Dermis microvascular lymphatic vessel endothelial cell (primary cell): ENCODE measurements at regions not wholly inside any gene's neighbourhood (a gene's known extent, or its start where the extent isn't known, plus 50 kb on each side); places are given as distances from the start of the nearest gene placed in this dataset.
"Not testable (repeated sequence)": the region's sequence is repeated elsewhere in the genome, so short reads cannot be mapped to it uniquely, and the experiment has no call there.

ENCODE experiments used
- DNase-seq, 2 donors: peaks; one replicate each; pipeline versions ENCODE4 v3.0.0 to v3.0.0-alpha.2; 2010; ENCODE audit warnings: low read depth in 2 of 2

GRCh38 chr12:9372202-9372601 lies 164.0 kb upstream of the PZP start:
- peak in 1 of 2 donors; percentile 32 for DNase-seq

GRCh38 chr12:9367828-9368227 lies 159.6 kb upstream of the PZP start:
- DNase-seq, result no peak

GRCh38 chr12:9367201-9367600 lies 159.0 kb upstream of the PZP start:
- DNase-seq, result no peak

- no peak for DNase-seq
These were observed 157.1 kb upstream of the PZP start for GRCh38 chr12:9365296-9365695.

GRCh38 chr12:9364224-9365176 lies 156.3 kb upstream of the PZP start:
- DNase-seq, result no peak

- no peak for DNase-seq
These were observed 154.9 kb upstream of the PZP start for GRCh38 chr12:9363145-9363544.

- DNase-seq, result no peak
These were observed 153.7 kb upstream of the PZP start for GRCh38 chr12:9361879-9362326.

GRCh38 chr12:9354009-9354754 lies 146.0 kb upstream of the PZP start:
- DNase-seq, result not testable (repeated sequence)

- no peak for DNase-seq
These were observed 142.9 kb upstream of the PZP start for GRCh38 chr12:9351136-9351535.

- no peak for DNase-seq
These were observed 142.0 kb upstream of the PZP start for GRCh38 chr12:9349888-9350885.

- no peak for DNase-seq
These were observed 140.8 kb upstream of the PZP start for GRCh38 chr12:9348906-9349518.

- no peak for DNase-seq
These were observed 139.3 kb upstream of the PZP start for GRCh38 chr12:9347328-9348127.

GRCh38 chr12:9346866-9347327 lies 138.7 kb upstream of the PZP start:
- no peak for DNase-seq

- no peak for DNase-seq
These were observed 137.0 kb upstream of the PZP start for GRCh38 chr12:9345171-9345570.

GRCh38 chr12:9344541-9344940 lies 136.3 kb upstream of the PZP start:
- DNase-seq, result no peak

GRCh38 chr12:9343731-9344130 lies 135.5 kb upstream of the PZP start:
- DNase-seq, result no peak

- no peak for DNase-seq
These were observed 134.6 kb upstream of the PZP start for GRCh38 chr12:9342614-9343353.

GRCh38 chr12:9341260-9341585 lies 133.0 kb upstream of the PZP start:
- DNase-seq, result no peak
